ENCODE measurements at regions not wholly inside any gene's neighbourhood (a gene's known extent, or its start where the extent isn't known, plus 50 kb on each side); places are given as distances from the start of the nearest gene placed in this dataset.

- H3K27ac Mint-ChIP-seq: no peak overlapping the region
- H3K4me3 Mint-ChIP-seq: no peak overlapping the region
- H3K36me3 Mint-ChIP-seq: no peaks in the 10 kb centered on the region
- no peak for ATAC-seq
- no peaks in the 10 kb centered on the region for H3K4me1 Mint-ChIP-seq
- no peaks in the 10 kb centered on the region for H3K9me3 Mint-ChIP-seq
- no peak for DNase-seq (ENCODE audit: low spot score in 2 of 2)
These were observed 97.9 kb downstream of the TNFAIP2 start for GRCh38 chr14:103220982-103221641.

GRCh38 chr14:103221781-103222358 is 98.6 kb downstream of the TNFAIP2 start:
- H3K4me3 Mint-ChIP-seq: no peak overlapping the region
- ATAC-seq (no peak), DNase-seq (ENCODE audit: low spot score in 2 of 2) (no peak)
- H3K9me3 Mint-ChIP-seq: no peaks in the 10 kb centered on the region
- H3K27ac Mint-ChIP-seq: no peak overlapping the region
- H3K4me1 Mint-ChIP-seq: no peaks in the 10 kb centered on the region
- no peaks in the 10 kb centered on the region for H3K36me3 Mint-ChIP-seq

GRCh38 chr14:103223818-103224352 is 100.6 kb downstream of the TNFAIP2 start:
- Mint-ChIP-seq H3K4me3 (no peak overlapping the region), H3K27ac (no peak overlapping the region), H3K4me1 (no peaks in the 10 kb centered on the region), H3K36me3 (no peaks in the 10 kb centered on the region), H3K9me3 (no peaks in the 10 kb centered on the region)
- DNase-seq (ENCODE audit: low spot score in 2 of 2) (no peak), ATAC-seq (no peak)

- ATAC-seq: no peak
- no peak overlapping the region for H3K27ac Mint-ChIP-seq
- H3K4me3 Mint-ChIP-seq: no peak overlapping the region
- no peaks in the 10 kb centered on the region for H3K4me1 Mint-ChIP-seq
- no peaks in the 10 kb centered on the region for H3K9me3 Mint-ChIP-seq
- no peak for DNase-seq (ENCODE audit: low spot score in 2 of 2)
- no peaks in the 10 kb centered on the region for H3K36me3 Mint-ChIP-seq
These were observed 101.8 kb downstream of the TNFAIP2 start for GRCh38 chr14:103225062-103225461.

GRCh38 chr14:103225476-103225875 is 102.2 kb downstream of the TNFAIP2 start:
- H3K27ac Mint-ChIP-seq: no peak overlapping the region
- H3K9me3 Mint-ChIP-seq: no peaks in the 10 kb centered on the region
- no peaks in the 10 kb centered on the region for H3K36me3 Mint-ChIP-seq
- no peak for ATAC-seq
- no peaks in the 10 kb centered on the region for H3K4me1 Mint-ChIP-seq
- H3K4me3 Mint-ChIP-seq: no peak overlapping the region
- DNase-seq (ENCODE audit: low spot score in 2 of 2): no peak

- Mint-ChIP-seq H3K27ac (no peak overlapping the region), H3K36me3 (no peaks in the 10 kb centered on the region), H3K4me1 (no peaks in the 10 kb centered on the region), H3K9me3 (no peaks in the 10 kb centered on the region), H3K4me3 (no peak overlapping the region)
- ATAC-seq: no peak
- no peak for DNase-seq (ENCODE audit: low spot score in 2 of 2)
These were observed 104.0 kb downstream of the TNFAIP2 start for GRCh38 chr14:103227094-103227768.

- Mint-ChIP-seq H3K27ac (no peak overlapping the region), H3K4me3 (no peak overlapping the region), H3K36me3 (no peaks in the 10 kb centered on the region), H3K9me3 (no peaks in the 10 kb centered on the region), H3K4me1 (no peaks in the 10 kb centered on the region)
- DNase-seq (ENCODE audit: low spot score in 2 of 2) (no peak), ATAC-seq (no peak)
These were observed 105.0 kb downstream of the TNFAIP2 start for GRCh38 chr14:103228076-103228806.

- ATAC-seq (no peak), DNase-seq (ENCODE audit: low spot score in 2 of 2) (no peak)
- no peaks in the 10 kb centered on the region for H3K36me3 Mint-ChIP-seq
- H3K4me3 Mint-ChIP-seq: no peak overlapping the region
- H3K9me3 Mint-ChIP-seq: no peaks in the 10 kb centered on the region
- H3K4me1 Mint-ChIP-seq: no peaks in the 10 kb centered on the region
- no peak overlapping the region for H3K27ac Mint-ChIP-seq
These were observed 105.2 kb upstream of the EIF5 start for GRCh38 chr14:103228866-103229265.

GRCh38 chr14:103230021-103230420 is 104.0 kb upstream of the EIF5 start:
- no peaks in the 10 kb centered on the region for H3K9me3 Mint-ChIP-seq
- H3K36me3 Mint-ChIP-seq: peaks cover 5% of the 10 kb centered on the region
- DNase-seq (ENCODE audit: low spot score in 2 of 2) (no peak), ATAC-seq (no peak)
- H3K4me1 Mint-ChIP-seq: no peaks in the 10 kb centered on the region
- no peak overlapping the region for H3K27ac Mint-ChIP-seq
- H3K4me3 Mint-ChIP-seq: no peak overlapping the region

- ATAC-seq (no peak), DNase-seq (ENCODE audit: low spot score in 2 of 2) (no peak)
- H3K4me3 Mint-ChIP-seq: no peak overlapping the region
- H3K36me3 Mint-ChIP-seq: peaks cover 5% of the 10 kb centered on the region
- H3K4me1 Mint-ChIP-seq: no peaks in the 10 kb centered on the region
- no peaks in the 10 kb centered on the region for H3K9me3 Mint-ChIP-seq
- H3K27ac Mint-ChIP-seq: no peak overlapping the region
These were observed 103.2 kb upstream of the EIF5 start for GRCh38 chr14:103230658-103231334.

GRCh38 chr14:103231376-103232019 is 102.5 kb upstream of the EIF5 start:
- no peaks in the 10 kb centered on the region for H3K4me1 Mint-ChIP-seq
- H3K9me3 Mint-ChIP-seq: no peaks in the 10 kb centered on the region
- H3K36me3 Mint-ChIP-seq: peaks cover 5% of the 10 kb centered on the region
- DNase-seq (ENCODE audit: low spot score in 2 of 2): no peak
- no peak for ATAC-seq
- H3K4me3 Mint-ChIP-seq: no peak overlapping the region
- no peak overlapping the region for H3K27ac Mint-ChIP-seq

- Mint-ChIP-seq H3K9me3 (no peaks in the 10 kb centered on the region), H3K27ac (no peak overlapping the region), H3K4me1 (no peaks in the 10 kb centered on the region), H3K4me3 (no peak overlapping the region), H3K36me3 (peaks cover 5% of the 10 kb centered on the region)
- DNase-seq (ENCODE audit: low spot score in 2 of 2) (no peak), ATAC-seq (no peak)
These were observed 101.8 kb upstream of the EIF5 start for GRCh38 chr14:103232031-103232808.

- Mint-ChIP-seq H3K27ac (no peak overlapping the region), H3K36me3 (peaks cover 5% of the 10 kb centered on the region), H3K9me3 (no peaks in the 10 kb centered on the region), H3K4me1 (no peaks in the 10 kb centered on the region), H3K4me3 (no peak overlapping the region)
- DNase-seq (ENCODE audit: low spot score in 2 of 2): no peak
- ATAC-seq: no peak
These were observed 101.2 kb upstream of the EIF5 start for GRCh38 chr14:103232831-103233319.

GRCh38 chr14:103233328-103233727 is 100.7 kb upstream of the EIF5 start:
- H3K4me3 Mint-ChIP-seq: no peak overlapping the region
- no peak for DNase-seq (ENCODE audit: low spot score in 2 of 2)
- peaks cover 5% of the 10 kb centered on the region for H3K36me3 Mint-ChIP-seq
- ATAC-seq: peak; percentile 8
- no peak overlapping the region for H3K27ac Mint-ChIP-seq
- H3K9me3 Mint-ChIP-seq: peaks cover 3% of the 10 kb centered on the region
- H3K4me1 Mint-ChIP-seq: no peaks in the 10 kb centered on the region
